ENCODE measurements at regions not wholly inside any gene's neighbourhood (a gene's known extent, or its start where the extent isn't known, plus 50 kb on each side); places are given as distances from the start of the nearest gene placed in this dataset.

- DNase-seq (ENCODE audit: extremely low read depth, low read depth): no peak
- no peak for TF ChIP-seq CTCF (IDR thresholded peaks at IDR 0.05; ENCODE audit: low read depth, low read length, missing control alignments)
- no peak overlapping the region for H3K4me3 ChIP-seq (replicated peaks; ENCODE audit: low read depth, low read length)
Measured at GRCh38 chr13:50153876-50154275, 138.6 kb downstream of the KCNRG start.

- no peak for DNase-seq (ENCODE audit: extremely low read depth, low read depth)
- TF ChIP-seq CTCF (IDR thresholded peaks at IDR 0.05; ENCODE audit: low read depth, low read length, missing control alignments): no peak
- H3K4me3 ChIP-seq (replicated peaks; ENCODE audit: low read depth, low read length): no peak overlapping the region
Measured at GRCh38 chr13:50154697-50155096, 139.5 kb downstream of the KCNRG start.

- no peak for TF ChIP-seq CTCF (IDR thresholded peaks at IDR 0.05; ENCODE audit: low read depth, low read length, missing control alignments)
- no peak for DNase-seq (ENCODE audit: extremely low read depth, low read depth)
- no peak overlapping the region for H3K4me3 ChIP-seq (replicated peaks; ENCODE audit: low read depth, low read length)
Measured at GRCh38 chr13:50156140-50156539, 140.9 kb downstream of the KCNRG start.

- TF ChIP-seq CTCF (IDR thresholded peaks at IDR 0.05; ENCODE audit: low read depth, low read length, missing control alignments): no peak
- no peak for DNase-seq (ENCODE audit: extremely low read depth, low read depth)
- no peak overlapping the region for H3K4me3 ChIP-seq (replicated peaks; ENCODE audit: low read depth, low read length)
Measured at GRCh38 chr13:50156561-50157127, 141.4 kb downstream of the KCNRG start.

- no peak overlapping the region for H3K4me3 ChIP-seq (replicated peaks; ENCODE audit: low read depth, low read length)
- no peak for DNase-seq (ENCODE audit: extremely low read depth, low read depth)
- TF ChIP-seq CTCF (IDR thresholded peaks at IDR 0.05; ENCODE audit: low read depth, low read length, missing control alignments): no peak
Measured at GRCh38 chr13:50158385-50159165, 143.3 kb downstream of the KCNRG start.

- DNase-seq (ENCODE audit: extremely low read depth, low read depth): no peak
- H3K4me3 ChIP-seq (replicated peaks; ENCODE audit: low read depth, low read length): no peak overlapping the region
- TF ChIP-seq CTCF (IDR thresholded peaks at IDR 0.05; ENCODE audit: low read depth, low read length, missing control alignments): no peak
Measured at GRCh38 chr13:50159607-50160006, 144.4 kb downstream of the KCNRG start.
